NT2/D1 (cell line): ENCODE measurements at regions not wholly inside any gene's neighbourhood (a gene's known extent, or its start where the extent isn't known, plus 50 kb on each side); places are given as distances from the start of the nearest gene placed in this dataset.

ENCODE experiments used
- SUZ12 ChIP-seq: IDR thresholded peaks from 2 replicates; pipeline ENCODE4 v1.6.1; 2011; ENCODE audit not compliant: insufficient read length, insufficient read depth; ENCODE audit errors: extremely low read depth
- YY1 ChIP-seq: IDR thresholded peaks from 2 replicates; pipeline ENCODE4 v1.6.1; 2011; ENCODE audit not compliant: insufficient read length, insufficient read depth

GRCh38 chr3:22490747-22491146 lies 712.4 kb upstream of the UBE2E2 start:
- TF ChIP-seq YY1 (no peak), SUZ12 (no peak)
